ENCODE measurements at regions not wholly inside any gene's neighbourhood (a gene's known extent, or its start where the extent isn't known, plus 50 kb on each side); places are given as distances from the start of the nearest gene placed in this dataset.

- no peak for TF ChIP-seq CTCF (IDR thresholded peaks at IDR 0.05)
- no peak for TF ChIP-seq EP300 (IDR thresholded peaks at IDR 0.05)
- TF ChIP-seq POLR2A (IDR thresholded peaks at IDR 0.05; ENCODE audit: low read depth) = no peak
- no peak for TF ChIP-seq POLR2AphosphoS5 (IDR thresholded peaks at IDR 0.05)
Observed at GRCh38 chr14:42490536-42490935, 883.9 kb downstream of the LRFN5 start.
